ENCODE measurements at regions not wholly inside any gene's neighbourhood (a gene's known extent, or its start where the extent isn't known, plus 50 kb on each side); places are given as distances from the start of the nearest gene placed in this dataset.

- ATAC-seq (no peak), DNase-seq (no peak)
- no peaks in the 10 kb centered on the region for H3K4me1 Mint-ChIP-seq (ENCODE audit: low read depth)
- no peaks in the 10 kb centered on the region for H3K36me3 Mint-ChIP-seq (ENCODE audit: insufficient read depth)
- H3K4me3 Mint-ChIP-seq: no peak overlapping the region
- H3K27me3 Mint-ChIP-seq (ENCODE audit: low read depth): peaks cover 6% of the 10 kb centered on the region
- no peaks in the 10 kb centered on the region for H3K9me3 Mint-ChIP-seq
Measured at GRCh38 chr15:45743426-45744235, 108.8 kb downstream of the SQOR start.

GRCh38 chr15:45744236-45744589 is 109.4 kb downstream of the SQOR start:
- ATAC-seq (no peak), DNase-seq (no peak)
- H3K4me1 Mint-ChIP-seq (ENCODE audit: low read depth): no peaks in the 10 kb centered on the region
- H3K4me3 Mint-ChIP-seq: no peak overlapping the region
- H3K36me3 Mint-ChIP-seq (ENCODE audit: insufficient read depth): no peaks in the 10 kb centered on the region
- H3K9me3 Mint-ChIP-seq: no peaks in the 10 kb centered on the region
- peaks cover 6% of the 10 kb centered on the region for H3K27me3 Mint-ChIP-seq (ENCODE audit: low read depth)

GRCh38 chr15:45747426-45747825 is 112.6 kb downstream of the SQOR start:
- H3K27me3 Mint-ChIP-seq (ENCODE audit: low read depth): no peaks in the 10 kb centered on the region
- H3K4me1 Mint-ChIP-seq (ENCODE audit: low read depth): no peaks in the 10 kb centered on the region
- H3K9me3 Mint-ChIP-seq: no peaks in the 10 kb centered on the region
- H3K36me3 Mint-ChIP-seq (ENCODE audit: insufficient read depth): no peaks in the 10 kb centered on the region
- DNase-seq: no peak
- H3K4me3 Mint-ChIP-seq: no peak overlapping the region
- no peak for ATAC-seq

GRCh38 chr15:45751629-45752028 is 116.8 kb downstream of the SQOR start:
- DNase-seq: no peak
- Mint-ChIP-seq H3K4me3 (no peak overlapping the region), H3K9me3 (no peaks in the 10 kb centered on the region), H3K4me1 (ENCODE audit: low read depth) (no peaks in the 10 kb centered on the region), H3K36me3 (ENCODE audit: insufficient read depth) (no peaks in the 10 kb centered on the region), H3K27me3 (ENCODE audit: low read depth) (peaks cover 10% of the 10 kb centered on the region)
- no peak for ATAC-seq

- no peaks in the 10 kb centered on the region for H3K36me3 Mint-ChIP-seq (ENCODE audit: insufficient read depth)
- H3K4me3 Mint-ChIP-seq: no peak overlapping the region
- ATAC-seq (no peak), DNase-seq (no peak)
- H3K9me3 Mint-ChIP-seq: no peaks in the 10 kb centered on the region
- no peaks in the 10 kb centered on the region for H3K4me1 Mint-ChIP-seq (ENCODE audit: low read depth)
- H3K27me3 Mint-ChIP-seq (ENCODE audit: low read depth): peaks cover 47% of the 10 kb centered on the region
Measured at GRCh38 chr15:45759936-45760335, 125.1 kb downstream of the SQOR start.

- Mint-ChIP-seq H3K36me3 (ENCODE audit: insufficient read depth) (no peaks in the 10 kb centered on the region), H3K27me3 (ENCODE audit: low read depth) (peaks cover 37% of the 10 kb centered on the region), H3K4me3 (no peak overlapping the region), H3K9me3 (no peaks in the 10 kb centered on the region), H3K4me1 (ENCODE audit: low read depth) (no peaks in the 10 kb centered on the region)
- DNase-seq (no peak), ATAC-seq (no peak)
Measured at GRCh38 chr15:45762726-45763125, 127.9 kb downstream of the SQOR start.

- Mint-ChIP-seq H3K36me3 (ENCODE audit: insufficient read depth) (no peaks in the 10 kb centered on the region), H3K9me3 (no peaks in the 10 kb centered on the region), H3K27me3 (ENCODE audit: low read depth) (peaks cover 34% of the 10 kb centered on the region), H3K4me1 (ENCODE audit: low read depth) (no peaks in the 10 kb centered on the region), H3K4me3 (no peak overlapping the region)
- no peak for DNase-seq
- ATAC-seq: no peak
Measured at GRCh38 chr15:45763170-45763869, 128.5 kb downstream of the SQOR start.

- Mint-ChIP-seq H3K4me3 (no peak overlapping the region), H3K4me1 (ENCODE audit: low read depth) (no peaks in the 10 kb centered on the region), H3K27me3 (ENCODE audit: low read depth) (peaks cover 9% of the 10 kb centered on the region), H3K36me3 (ENCODE audit: insufficient read depth) (no peaks in the 10 kb centered on the region), H3K9me3 (no peaks in the 10 kb centered on the region)
- no peak for ATAC-seq
- no peak for DNase-seq
Measured at GRCh38 chr15:45773149-45773548, 138.3 kb downstream of the SQOR start.

- peaks cover 12% of the 10 kb centered on the region for H3K27me3 Mint-ChIP-seq (ENCODE audit: low read depth)
- H3K9me3 Mint-ChIP-seq: no peaks in the 10 kb centered on the region
- no peak for DNase-seq
- H3K36me3 Mint-ChIP-seq (ENCODE audit: insufficient read depth): no peaks in the 10 kb centered on the region
- ATAC-seq: no peak
- H3K4me3 Mint-ChIP-seq: no peak overlapping the region
- H3K4me1 Mint-ChIP-seq (ENCODE audit: low read depth): no peaks in the 10 kb centered on the region
Measured at GRCh38 chr15:45776772-45777171, 141.9 kb downstream of the SQOR start.

GRCh38 chr15:45777781-45778180 is 143.0 kb downstream of the SQOR start:
- Mint-ChIP-seq H3K4me1 (ENCODE audit: low read depth) (no peaks in the 10 kb centered on the region), H3K4me3 (no peak overlapping the region), H3K9me3 (no peaks in the 10 kb centered on the region), H3K36me3 (ENCODE audit: insufficient read depth) (no peaks in the 10 kb centered on the region), H3K27me3 (ENCODE audit: low read depth) (peaks cover 16% of the 10 kb centered on the region)
- no peak for DNase-seq
- ATAC-seq: no peak

- Mint-ChIP-seq H3K27me3 (ENCODE audit: low read depth) (peaks cover 18% of the 10 kb centered on the region), H3K4me1 (ENCODE audit: low read depth) (no peaks in the 10 kb centered on the region), H3K9me3 (no peaks in the 10 kb centered on the region), H3K36me3 (ENCODE audit: insufficient read depth) (no peaks in the 10 kb centered on the region), H3K4me3 (no peak overlapping the region)
- ATAC-seq: no peak
- no peak for DNase-seq
Measured at GRCh38 chr15:45780352-45780751, 145.5 kb downstream of the SQOR start.

- Mint-ChIP-seq H3K27me3 (ENCODE audit: low read depth) (peaks cover 12% of the 10 kb centered on the region), H3K4me1 (ENCODE audit: low read depth) (no peaks in the 10 kb centered on the region)
Measured at GRCh38 chr15:45784656-45785055, 149.8 kb downstream of the SQOR start.

GRCh38 chr15:45785897-45786296 is 151.1 kb downstream of the SQOR start:
- H3K4me1 Mint-ChIP-seq (ENCODE audit: low read depth): no peaks in the 10 kb centered on the region

More at GRCh38 chr15:45784656-45785055, 149.8 kb downstream of the SQOR start:
- no peak for DNase-seq
- Mint-ChIP-seq H3K9me3 (no peaks in the 10 kb centered on the region), H3K4me3 (no peak overlapping the region), H3K36me3 (ENCODE audit: insufficient read depth) (no peaks in the 10 kb centered on the region)
- no peak for ATAC-seq

GRCh38 chr15:45790325-45790943 is 155.6 kb downstream of the SQOR start:
- ATAC-seq (no peak), DNase-seq (no peak)
- Mint-ChIP-seq H3K9me3 (no peaks in the 10 kb centered on the region), H3K36me3 (ENCODE audit: insufficient read depth) (no peaks in the 10 kb centered on the region), H3K4me3 (no peak overlapping the region), H3K4me1 (ENCODE audit: low read depth) (no peaks in the 10 kb centered on the region), H3K27me3 (ENCODE audit: low read depth) (peaks cover 21% of the 10 kb centered on the region)

More at GRCh38 chr15:45785897-45786296, 151.1 kb downstream of the SQOR start:
- Mint-ChIP-seq H3K27me3 (ENCODE audit: low read depth) (peaks cover 15% of the 10 kb centered on the region), H3K36me3 (ENCODE audit: insufficient read depth) (no peaks in the 10 kb centered on the region), H3K9me3 (no peaks in the 10 kb centered on the region), H3K4me3 (no peak overlapping the region)
- no peak for ATAC-seq
- no peak for DNase-seq

GRCh38 chr15:45794304-45794703 is 159.5 kb downstream of the SQOR start:
- ATAC-seq: no peak

More at GRCh38 chr15:45794304-45794703, 159.5 kb downstream of the SQOR start:
- Mint-ChIP-seq H3K36me3 (ENCODE audit: insufficient read depth) (no peaks in the 10 kb centered on the region), H3K27me3 (ENCODE audit: low read depth) (peaks cover 18% of the 10 kb centered on the region), H3K4me3 (no peak overlapping the region), H3K4me1 (ENCODE audit: low read depth) (no peaks in the 10 kb centered on the region), H3K9me3 (no peaks in the 10 kb centered on the region)
- no peak for DNase-seq

All from activated T-cell treated with anti-CD3 and anti-CD28 coated beads, Interleukin-2, amount 50 U/mL, for 4 hours (primary cell).